ENCODE measurements at regions not wholly inside any gene's neighbourhood (a gene's known extent, or its start where the extent isn't known, plus 50 kb on each side); places are given as distances from the start of the nearest gene placed in this dataset.

DNA sequence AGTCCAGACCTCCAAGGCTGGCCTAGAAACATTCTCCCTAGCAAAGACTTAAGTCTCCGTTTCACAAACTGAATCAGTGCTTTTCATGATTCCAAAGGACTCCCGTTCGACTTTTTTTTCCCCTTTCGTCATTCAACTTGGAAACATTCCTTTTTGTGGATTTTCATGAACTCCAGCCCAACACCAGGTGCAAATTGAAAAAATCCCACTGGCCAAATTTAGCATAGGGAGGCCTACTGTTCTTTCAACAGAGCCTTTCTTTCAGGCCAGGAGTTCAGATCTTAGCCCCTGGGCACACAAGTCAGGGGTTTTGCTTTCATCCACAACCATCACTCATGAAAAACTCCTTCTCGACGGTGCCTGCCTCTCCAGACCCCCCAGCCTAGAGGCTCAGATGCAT, 285.3 kb downstream of the PIK3R1 start:
- Mint-ChIP-seq H3K9me3 (peaks cover 5 to 8% of the 10 kb centered on the region in 2 donors), H3K27me3 (ENCODE audit: low read depth in 2 of 2) (peaks cover 0 to 8% of the 10 kb centered on the region in 2 donors), H3K4me1 (no peaks in the 10 kb centered on the region), H3K4me3 (no peak overlapping the region), H3K36me3 (peaks cover 10% of the 10 kb centered on the region), H3K27ac (no peak overlapping the region)
- Histone ChIP-seq H3K27ac (ENCODE audit: low read length) (no peak overlapping the region), H3K4me3 (ENCODE audit: low read length) (no peak overlapping the region), H3K4me1 (ENCODE audit: control insufficient read depth, insufficient read depth, low read length) (no peaks in the 10 kb centered on the region), H3K9me3 (ENCODE audit: control insufficient read depth, insufficient read depth, low read length) (peaks cover 13% of the 10 kb centered on the region), H3K27me3 (ENCODE audit: control insufficient read depth, insufficient read depth, low read length) (no peaks in the 10 kb centered on the region), H3K36me3 (ENCODE audit: control insufficient read depth, insufficient read depth, low read length) (no peaks in the 10 kb centered on the region)
- DNase-seq (no peak), ATAC-seq (no peak)
- intact Hi-C loops (cut with micrococcal nuclease) = no loop called here
- 99% methylated on average over 4 of the region's 6 CpGs for WGBS (ENCODE audit: insufficient coverage)
- TF ChIP-seq, protein P1, sequence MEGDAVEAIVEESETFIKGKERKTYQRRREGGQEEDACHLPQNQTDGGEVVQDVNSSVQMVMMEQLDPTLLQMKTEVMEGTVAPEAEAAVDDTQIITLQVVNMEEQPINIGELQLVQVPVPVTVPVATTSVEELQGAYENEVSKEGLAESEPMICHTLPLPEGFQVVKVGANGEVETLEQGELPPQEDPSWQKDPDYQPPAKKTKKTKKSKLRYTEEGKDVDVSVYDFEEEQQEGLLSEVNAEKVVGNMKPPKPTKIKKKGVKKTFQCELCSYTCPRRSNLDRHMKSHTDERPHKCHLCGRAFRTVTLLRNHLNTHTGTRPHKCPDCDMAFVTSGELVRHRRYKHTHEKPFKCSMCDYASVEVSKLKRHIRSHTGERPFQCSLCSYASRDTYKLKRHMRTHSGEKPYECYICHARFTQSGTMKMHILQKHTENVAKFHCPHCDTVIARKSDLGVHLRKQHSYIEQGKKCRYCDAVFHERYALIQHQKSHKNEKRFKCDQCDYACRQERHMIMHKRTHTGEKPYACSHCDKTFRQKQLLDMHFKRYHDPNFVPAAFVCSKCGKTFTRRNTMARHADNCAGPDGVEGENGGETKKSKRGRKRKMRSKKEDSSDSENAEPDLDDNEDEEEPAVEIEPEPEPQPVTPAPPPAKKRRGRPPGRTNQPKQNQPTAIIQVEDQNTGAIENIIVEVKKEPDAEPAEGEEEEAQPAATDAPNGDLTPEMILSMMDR (IDR thresholded peaks at IDR 0.05) = no peak

GRCh38 chr5:68502531-68502930, 287.0 kb downstream of the PIK3R1 start:
- Mint-ChIP-seq H3K27ac (no peak overlapping the region), H3K4me3 (no peak overlapping the region), H3K36me3 (peaks cover 1% of the 10 kb centered on the region), H3K9me3 (no peaks in the 10 kb centered on the region), H3K4me1 (no peaks in the 10 kb centered on the region), H3K27me3 (ENCODE audit: low read depth in 2 of 2) (no peaks in the 10 kb centered on the region)
- H3K27ac ChIP-seq (ENCODE audit: low read length) = no peak overlapping the region
- no peak overlapping the region for H3K4me3 ChIP-seq (ENCODE audit: low read length)
- intact Hi-C loops (cut with micrococcal nuclease) = no loop called here
- H3K4me1 ChIP-seq (ENCODE audit: control insufficient read depth, insufficient read depth, low read length) = no peaks in the 10 kb centered on the region
- DNase-seq = no peak
- peaks cover 9% of the 10 kb centered on the region for H3K9me3 ChIP-seq (ENCODE audit: control insufficient read depth, insufficient read depth, low read length)
- H3K36me3 ChIP-seq (ENCODE audit: control insufficient read depth, insufficient read depth, low read length) = no peaks in the 10 kb centered on the region
- TF ChIP-seq, protein P1 (IDR thresholded peaks at IDR 0.05) = no peak
- no peaks in the 10 kb centered on the region for H3K27me3 ChIP-seq (ENCODE audit: control insufficient read depth, insufficient read depth, low read length)
- ATAC-seq = no peak

DNA sequence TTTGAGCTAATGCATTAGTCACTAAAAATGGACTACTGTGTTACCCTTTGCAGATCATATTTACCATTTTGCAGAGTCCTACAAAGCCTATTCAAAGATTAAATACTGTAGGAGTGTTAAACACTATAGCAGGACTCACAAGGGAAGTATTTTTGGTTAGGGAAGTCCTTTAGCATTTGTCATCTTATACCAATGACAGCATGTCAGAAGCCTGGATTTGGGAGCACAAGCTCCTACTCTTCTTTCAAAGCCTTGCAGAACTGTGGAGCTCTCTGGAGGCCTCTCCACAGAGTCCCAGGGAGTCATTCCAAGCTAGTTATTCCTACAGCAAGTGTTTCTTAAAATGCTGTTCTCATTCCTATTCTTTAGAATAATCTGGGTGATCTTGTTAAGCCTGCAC, 288.8 kb downstream of the PIK3R1 start:
- ATAC-seq = no peak
- H3K27me3 ChIP-seq (ENCODE audit: control insufficient read depth, insufficient read depth, low read length) = no peaks in the 10 kb centered on the region
- DNase-seq = no peak
- H3K4me1 ChIP-seq (ENCODE audit: control insufficient read depth, insufficient read depth, low read length) = no peaks in the 10 kb centered on the region
- no peak overlapping the region for H3K4me3 ChIP-seq (ENCODE audit: low read length)
- no peaks in the 10 kb centered on the region for H3K9me3 ChIP-seq (ENCODE audit: control insufficient read depth, insufficient read depth, low read length)
- Mint-ChIP-seq H3K27ac (no peak overlapping the region), H3K9me3 (no peaks in the 10 kb centered on the region), H3K27me3 (ENCODE audit: low read depth in 2 of 2) (no peaks in the 10 kb centered on the region), H3K36me3 (no peaks in the 10 kb centered on the region), H3K4me1 (no peaks in the 10 kb centered on the region), H3K4me3 (no peak overlapping the region)
- H3K36me3 ChIP-seq (ENCODE audit: control insufficient read depth, insufficient read depth, low read length) = no peaks in the 10 kb centered on the region
- intact Hi-C loops (cut with micrococcal nuclease) = no loop called here
- TF ChIP-seq, protein P1 (IDR thresholded peaks at IDR 0.05) = no peak
- no peak overlapping the region for H3K27ac ChIP-seq (ENCODE audit: low read length)

DNA sequence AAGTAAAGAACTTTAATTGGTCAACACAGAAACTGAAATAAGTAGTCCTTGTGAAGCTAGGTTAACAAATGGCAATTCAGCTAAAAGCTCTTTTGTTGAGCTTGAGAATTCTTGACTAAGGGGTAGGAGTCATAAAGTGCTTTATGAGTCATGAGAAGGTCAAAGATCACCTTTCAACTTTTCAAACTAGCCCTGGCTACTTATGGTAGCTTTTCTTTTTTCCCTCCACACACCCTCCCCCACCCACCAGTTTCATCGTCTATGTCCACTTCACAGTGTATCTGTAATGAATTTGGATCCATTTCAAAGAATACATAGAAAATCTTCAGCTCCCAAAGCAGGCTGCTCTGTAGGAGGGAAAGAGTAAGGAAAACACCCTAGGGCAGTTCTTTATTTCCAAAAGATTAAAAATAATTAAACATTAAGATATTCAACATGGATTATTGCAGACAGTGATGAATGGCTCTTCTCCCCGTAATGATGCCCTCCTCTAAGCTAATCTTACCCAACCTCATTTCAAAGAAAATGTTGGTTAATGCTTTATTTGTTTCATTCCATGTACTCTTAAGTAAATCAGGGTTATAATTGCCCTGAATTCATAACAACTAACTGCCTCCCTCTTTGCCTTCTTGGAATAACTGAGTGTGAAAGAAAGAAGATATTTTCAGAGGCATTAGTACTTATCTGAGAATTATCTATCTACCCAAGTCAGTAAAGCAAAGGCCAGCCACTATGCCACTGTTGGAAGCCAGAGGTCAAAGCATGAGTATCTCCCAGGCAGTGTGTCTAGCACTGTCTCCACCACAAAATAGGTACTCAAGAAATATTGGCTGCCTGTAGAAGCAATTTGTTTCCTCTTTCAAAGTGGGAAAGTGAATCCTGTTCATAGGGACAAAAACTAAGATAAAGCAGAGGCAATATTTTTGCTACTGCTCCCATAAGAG, 290.6 kb downstream of the PIK3R1 start:
- WGBS (ENCODE audit: insufficient coverage) = no CpG with 5 or more reads among the region's 2 CpGs
- intact Hi-C loops (cut with micrococcal nuclease) = no loop called here
- no peak for ATAC-seq
- TF ChIP-seq, protein P1 (IDR thresholded peaks at IDR 0.05) = no peak
- Mint-ChIP-seq H3K36me3 (no peaks in the 10 kb centered on the region), H3K27me3 (ENCODE audit: low read depth in 2 of 2) (peaks cover 3 to 7% of the 10 kb centered on the region in 2 donors), H3K27ac (no peak overlapping the region), H3K4me1 (no peaks in the 10 kb centered on the region), H3K9me3 (no peaks in the 10 kb centered on the region), H3K4me3 (no peak overlapping the region)
- Histone ChIP-seq H3K27ac (ENCODE audit: low read length) (no peak overlapping the region), H3K4me1 (ENCODE audit: control insufficient read depth, insufficient read depth, low read length) (no peaks in the 10 kb centered on the region), H3K27me3 (ENCODE audit: control insufficient read depth, insufficient read depth, low read length) (no peaks in the 10 kb centered on the region), H3K9me3 (ENCODE audit: control insufficient read depth, insufficient read depth, low read length) (no peaks in the 10 kb centered on the region), H3K4me3 (ENCODE audit: low read length) (no peak overlapping the region), H3K36me3 (ENCODE audit: control insufficient read depth, insufficient read depth, low read length) (no peaks in the 10 kb centered on the region)
- no peak for DNase-seq
